Kidney (tissue), 13 donors: ENCODE measurements at regions not wholly inside any gene's neighbourhood (a gene's known extent, or its start where the extent isn't known, plus 50 kb on each side); places are given as distances from the start of the nearest gene placed in this dataset.

Experiments
- DNase-seq, 5 donors: peaks; one replicate each; pipeline ENCODE4 v3.0.0-alpha.2; 2013 to 2020
- FAIRE-seq: peaks from 2 replicates; lab custom pipeline; 2012; peaks lifted over from hg19 to GRCh38; lab: Jason Lieb, UNC
- H3K27ac ChIP-seq, 2 donors: one replicate each; pipeline ENCODE4 v1.7.0; 2013; ENCODE audit warnings: low read depth in 2 of 2, low read length in 2 of 2, inconsistent platforms in 1 of 2
- H3K27me3 ChIP-seq: one replicate; pipeline ENCODE4 v1.7.1; 2013; ENCODE audit warnings: low read length, inconsistent platforms; ENCODE audit not compliant: control insufficient read depth, insufficient read depth
- H3K36me3 ChIP-seq, 3 donors: one replicate each; pipeline versions ENCODE4 v1.7.0 to v1.7.1; 2013; ENCODE audit warnings: low read length in 3 of 3, control low read depth in 1 of 3, inconsistent platforms in 1 of 3; ENCODE audit not compliant: insufficient read depth in 3 of 3, control insufficient read depth in 2 of 3
- H3K4me1 ChIP-seq, 3 donors: one replicate each; pipeline versions ENCODE4 v1.7.0 to v1.7.1; 2013; ENCODE audit warnings: low read length in 3 of 3, inconsistent platforms in 1 of 3, low read depth in 1 of 3; ENCODE audit not compliant: control insufficient read depth in 2 of 3, insufficient read depth in 2 of 3
- H3K4me3 ChIP-seq, 3 donors: one replicate each; pipeline versions ENCODE4 v1.7.0 to v1.8.1; 2013; ENCODE audit warnings: low read length in 3 of 3, control low read depth in 1 of 3, inconsistent platforms in 1 of 3
- H3K9ac ChIP-seq, 3 donors: one replicate each; pipeline versions ENCODE4 v1.7.0 to v1.7.1; 2013; ENCODE audit warnings: low read length in 3 of 3, control low read depth in 1 of 3, inconsistent platforms in 1 of 3
- H3K9me3 ChIP-seq, 3 donors: one replicate each; pipeline versions ENCODE4 v1.7.0 to v1.7.1; 2013; ENCODE audit warnings: low read length in 3 of 3, control low read depth in 1 of 3, inconsistent platforms in 1 of 3; ENCODE audit not compliant: control insufficient read depth in 2 of 3, insufficient read depth in 1 of 3
- intact Hi-C: fragments of 100-400 bp; cut with DNase I; formaldehyde crosslinking; loops from one replicate; pipeline ENCODE4 v1.11.1; 2022
- TF ChIP-seq, protein P1 (sequence below): IDR thresholded peaks from 3 replicates; pipeline ENCODE4 v1.5.1; 2012; ENCODE audit warnings: mild to moderate bottlenecking, moderate library complexity, borderline replicate concordance; ENCODE audit not compliant: insufficient read depth; ENCODE audit errors: extremely low read depth
- donor health status: control.
- donor health status: control.
- donor health status: control.
- donor health status: control.
- donor health status: control.
- donor health status: DM: yes; HTN: yes; CAD: no.
- donor health status: Normal renal cell carcinoma (clear cell type).

DNA sequence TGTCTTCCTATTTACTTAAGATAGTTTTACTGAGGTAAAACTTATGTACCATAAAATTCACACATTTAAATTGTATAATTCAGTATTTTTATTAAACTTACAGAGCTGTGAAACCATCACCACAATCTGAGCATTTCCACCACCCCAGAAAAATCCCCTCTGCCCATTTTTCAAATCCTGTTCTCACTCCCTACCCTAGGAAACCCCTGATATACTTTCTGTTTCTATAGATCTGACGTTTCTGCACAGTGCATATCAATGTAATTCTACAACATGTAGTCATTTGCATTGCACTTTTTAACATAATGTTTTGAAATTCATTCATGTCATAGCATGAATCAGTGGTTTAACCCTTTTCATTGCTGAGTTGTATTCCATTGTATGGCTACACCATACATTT lies 96.7 kb upstream of the OPRM1 start:
- intact Hi-C loops = no loop called here
- Histone ChIP-seq H3K27ac (no peak overlapping the region), H3K4me1 (no peaks in the 10 kb centered on the region), H3K9me3 (no peaks in the 10 kb centered on the region), H3K27me3 (no peaks in the 10 kb centered on the region), H3K36me3 (no peaks in the 10 kb centered on the region), H3K9ac (no peak overlapping the region), H3K4me3 (no peak overlapping the region)
- TF ChIP-seq, protein P1, sequence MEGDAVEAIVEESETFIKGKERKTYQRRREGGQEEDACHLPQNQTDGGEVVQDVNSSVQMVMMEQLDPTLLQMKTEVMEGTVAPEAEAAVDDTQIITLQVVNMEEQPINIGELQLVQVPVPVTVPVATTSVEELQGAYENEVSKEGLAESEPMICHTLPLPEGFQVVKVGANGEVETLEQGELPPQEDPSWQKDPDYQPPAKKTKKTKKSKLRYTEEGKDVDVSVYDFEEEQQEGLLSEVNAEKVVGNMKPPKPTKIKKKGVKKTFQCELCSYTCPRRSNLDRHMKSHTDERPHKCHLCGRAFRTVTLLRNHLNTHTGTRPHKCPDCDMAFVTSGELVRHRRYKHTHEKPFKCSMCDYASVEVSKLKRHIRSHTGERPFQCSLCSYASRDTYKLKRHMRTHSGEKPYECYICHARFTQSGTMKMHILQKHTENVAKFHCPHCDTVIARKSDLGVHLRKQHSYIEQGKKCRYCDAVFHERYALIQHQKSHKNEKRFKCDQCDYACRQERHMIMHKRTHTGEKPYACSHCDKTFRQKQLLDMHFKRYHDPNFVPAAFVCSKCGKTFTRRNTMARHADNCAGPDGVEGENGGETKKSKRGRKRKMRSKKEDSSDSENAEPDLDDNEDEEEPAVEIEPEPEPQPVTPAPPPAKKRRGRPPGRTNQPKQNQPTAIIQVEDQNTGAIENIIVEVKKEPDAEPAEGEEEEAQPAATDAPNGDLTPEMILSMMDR = no peak
- DNase-seq (no peak), FAIRE-seq (no peak)

DNA sequence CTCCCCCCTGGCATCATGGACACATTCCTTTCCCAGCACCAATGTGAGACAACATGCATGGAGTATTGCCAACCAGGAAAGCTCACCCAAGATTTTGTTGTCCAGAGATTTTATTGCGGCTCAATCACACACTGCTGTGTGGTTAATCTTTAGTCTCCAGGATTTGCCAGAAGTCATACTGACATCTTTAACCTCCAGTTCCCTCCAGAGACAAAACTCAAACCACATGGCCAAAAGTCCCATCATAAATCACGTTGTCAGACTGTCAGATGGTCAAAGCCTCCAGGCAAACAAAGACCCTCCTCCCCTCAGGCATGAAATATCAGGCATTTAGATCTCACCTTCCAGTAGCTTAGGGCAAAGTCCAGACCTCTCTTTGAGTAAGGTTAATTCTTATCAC lies 97.3 kb upstream of the OPRM1 start:
- peak in 2 of 5 donors; percentile 9 to 28 for DNase-seq
- intact Hi-C loops = no loop called here
- Histone ChIP-seq H3K27ac (no peak overlapping the region), H3K4me3 (no peak overlapping the region), H3K9ac (no peak overlapping the region), H3K27me3 (no peaks in the 10 kb centered on the region), H3K4me1 (no peaks in the 10 kb centered on the region), H3K36me3 (no peaks in the 10 kb centered on the region), H3K9me3 (no peaks in the 10 kb centered on the region)
- no peak for FAIRE-seq
- TF ChIP-seq, protein P1 = no peak

DNA sequence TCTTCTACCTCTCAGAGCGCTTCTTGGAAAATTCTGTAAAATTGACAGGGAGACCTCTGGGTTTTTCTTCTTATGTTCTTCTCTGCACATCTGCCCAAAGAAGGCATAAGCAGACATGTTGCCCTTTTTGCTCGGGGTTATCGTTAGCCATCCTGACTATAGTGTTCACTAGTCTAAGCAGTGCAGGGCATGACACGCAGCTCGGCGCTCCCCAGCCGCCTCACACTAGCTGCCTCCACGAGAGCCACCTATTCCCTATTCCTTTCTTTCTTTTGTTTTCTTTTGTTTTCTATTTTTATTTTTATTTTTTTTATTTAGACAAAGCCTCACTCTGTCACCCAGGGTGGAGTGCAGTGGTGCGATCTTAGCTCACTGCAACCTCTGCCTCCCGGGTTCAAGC lies 100.2 kb upstream of the OPRM1 start:
- Histone ChIP-seq H3K4me1 (no peaks in the 10 kb centered on the region), H3K27ac (no peak overlapping the region), H3K9ac (no peak overlapping the region), H3K9me3 (no peaks in the 10 kb centered on the region), H3K27me3 (no peaks in the 10 kb centered on the region), H3K4me3 (no peak overlapping the region), H3K36me3 (no peaks in the 10 kb centered on the region)
- TF ChIP-seq, protein P1 = no peak
- no peak for DNase-seq
- no peak for FAIRE-seq
- intact Hi-C loops = no loop called here

- intact Hi-C loops = no loop called here
- FAIRE-seq (no peak), DNase-seq (no peak)
- TF ChIP-seq, protein P1 = no peak
- Histone ChIP-seq H3K4me3 (no peak overlapping the region), H3K27me3 (no peaks in the 10 kb centered on the region), H3K36me3 (no peaks in the 10 kb centered on the region), H3K9me3 (no peaks in the 10 kb centered on the region), H3K27ac (no peak overlapping the region), H3K9ac (no peak overlapping the region), H3K4me1 (no peaks in the 10 kb centered on the region)
Observed at GRCh38 chr6:153931431-153931830, 107.6 kb upstream of the OPRM1 start.
